GM19372 (cell line): ENCODE measurements at regions not wholly inside any gene's neighbourhood (a gene's known extent, or its start where the extent isn't known, plus 50 kb on each side); places are given as distances from the start of the nearest gene placed in this dataset.
"Not testable (repeated sequence)": the region's sequence is repeated elsewhere in the genome, so short reads cannot be mapped to it uniquely, and the experiment has no call there.

Experiments used
- ATAC-seq: cut with Tn5 transposase; IDR thresholded peaks from one replicate; pipeline ENCODE4 v1.9.1; 2021; ENCODE audit warnings: mild to moderate bottlenecking, low read depth, moderate library complexity; ENCODE audit not compliant: unreplicated experiment

DNA sequence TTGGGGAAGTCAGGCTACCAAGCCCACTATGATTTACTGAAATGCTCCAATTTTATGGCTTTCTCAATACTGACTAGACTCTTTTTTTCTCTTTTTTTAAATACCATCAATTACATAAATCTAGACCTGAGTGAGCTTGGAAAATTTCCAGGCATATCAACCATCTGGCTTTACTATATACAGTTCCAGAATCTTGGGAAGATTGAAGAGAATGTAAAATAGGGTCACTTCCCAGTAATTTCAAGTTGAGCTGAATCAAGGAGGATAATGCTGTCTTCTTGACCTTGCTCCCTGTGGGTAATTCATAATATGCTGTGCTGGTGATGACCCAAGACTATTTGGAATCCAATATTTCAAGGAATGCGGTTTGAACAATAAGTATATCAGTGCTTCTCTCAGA is 108.1 kb downstream of the MAP3K21 start:
- no peak for ATAC-seq

DNA sequence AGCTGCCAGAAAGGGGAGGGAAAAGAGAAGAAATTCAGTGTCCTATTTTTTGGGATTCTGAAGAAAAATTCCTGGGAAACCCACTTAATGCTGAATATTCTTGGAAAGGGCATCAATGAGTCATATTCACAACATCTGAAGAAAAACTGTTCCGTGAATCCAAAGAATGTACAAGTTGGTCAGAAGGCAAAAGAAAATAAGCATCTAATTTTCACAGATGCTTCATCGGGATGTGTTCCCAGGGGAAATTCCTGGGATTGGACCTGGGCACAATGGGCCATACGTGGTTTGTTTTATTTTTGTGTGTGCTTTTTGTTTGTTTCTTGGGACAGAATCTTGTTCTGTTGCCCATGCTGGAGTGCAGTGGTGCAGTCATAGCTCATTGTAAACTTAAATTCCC is 112.2 kb downstream of the MAP3K21 start:
- ATAC-seq, result no peak

- ATAC-seq, result no peak
These were observed 113.5 kb downstream of the MAP3K21 start for GRCh38 chr1:233440951-233441401.

DNA sequence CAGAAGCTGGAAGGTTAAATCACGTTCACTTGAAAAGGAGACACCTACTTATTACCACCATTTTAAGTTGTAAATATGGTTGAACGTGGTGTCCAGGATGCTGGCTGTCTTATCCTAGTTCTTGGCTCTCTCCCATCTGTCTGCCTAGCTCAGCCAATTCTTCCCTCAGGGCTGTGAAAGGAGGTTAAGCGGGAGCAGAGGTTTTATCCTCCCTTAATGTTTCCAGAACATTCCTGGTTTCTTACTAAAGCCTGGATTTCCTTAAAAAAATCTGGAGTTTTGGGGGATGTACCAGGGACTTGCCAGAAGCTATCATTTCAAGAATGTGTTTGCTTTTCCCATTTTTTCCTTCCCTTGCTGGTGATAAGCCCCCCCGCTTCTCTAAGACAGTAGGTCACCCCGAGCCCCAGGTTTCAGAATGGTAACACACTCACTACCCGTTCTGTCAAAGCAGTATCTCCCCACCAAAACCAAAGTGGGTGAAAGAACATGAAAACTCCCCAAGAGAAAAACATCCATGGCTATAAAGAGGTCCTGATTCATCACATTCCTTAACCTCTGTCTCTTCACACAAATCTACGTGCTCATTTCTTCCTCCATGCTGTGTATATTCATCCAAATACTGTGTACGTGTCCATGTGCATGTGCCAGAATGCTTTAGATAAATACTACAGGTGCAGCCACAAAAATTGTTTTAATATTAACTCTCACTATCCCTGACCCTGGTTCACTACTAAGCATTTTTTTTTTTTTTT is 114.7 kb downstream of the MAP3K21 start:
- no peak for ATAC-seq

- no peak for ATAC-seq
These were observed 115.7 kb downstream of the MAP3K21 start for GRCh38 chr1:233443040-233443760.

- ATAC-seq, result no peak
These were observed 117.0 kb downstream of the MAP3K21 start for GRCh38 chr1:233444484-233444883.

GRCh38 chr1:233445737-233446136 is 118.2 kb downstream of the MAP3K21 start:
- ATAC-seq, result no peak

- no peak for ATAC-seq
These were observed 119.4 kb downstream of the MAP3K21 start for GRCh38 chr1:233446935-233447334.

DNA sequence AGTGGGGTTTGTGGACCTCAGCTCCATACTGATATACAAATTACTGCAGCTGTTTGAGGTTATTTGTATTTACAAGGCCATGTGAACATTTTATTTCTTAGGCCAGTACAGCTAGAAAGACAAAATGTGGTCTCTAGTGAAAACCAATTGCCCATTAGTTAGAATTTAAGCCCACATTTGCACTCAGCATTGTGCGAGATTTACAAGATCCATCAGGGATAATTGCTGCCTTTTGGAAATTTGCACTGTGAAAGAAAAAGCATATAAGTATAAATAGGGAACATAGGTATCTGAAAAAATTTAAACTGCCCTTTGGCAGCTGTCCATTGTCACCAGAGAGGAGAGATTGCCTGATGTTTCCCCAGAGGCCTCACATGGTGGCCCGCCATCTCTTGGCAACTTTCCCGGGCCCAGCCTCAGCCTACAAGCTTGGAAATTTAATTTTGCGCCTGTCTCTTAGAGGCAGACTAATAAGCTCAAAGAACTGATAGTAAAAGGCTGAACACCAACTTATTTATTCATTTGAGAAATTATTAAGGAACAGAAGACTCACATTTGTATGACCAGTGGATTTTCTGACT is 120.7 kb downstream of the MAP3K21 start:
- no peak for ATAC-seq

DNA sequence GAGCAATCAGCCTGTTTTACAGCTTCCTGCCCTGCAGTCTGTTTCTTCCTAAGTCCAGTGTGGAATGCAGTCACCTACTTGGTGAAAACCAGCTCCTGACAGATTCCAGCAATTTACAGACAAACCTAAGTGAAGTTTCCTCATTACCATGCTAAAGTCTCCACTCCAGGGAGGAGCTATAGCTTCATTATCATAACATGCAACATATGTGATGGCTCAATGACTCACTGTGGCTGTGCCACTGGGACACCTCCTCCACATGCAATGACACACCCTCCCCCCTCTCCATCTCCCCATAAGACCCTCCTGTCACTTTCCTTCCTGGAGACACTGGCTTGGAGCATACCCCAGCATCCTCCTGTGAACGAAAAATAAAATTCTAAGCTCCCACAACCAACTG is 125.2 kb downstream of the MAP3K21 start:
- no peak for ATAC-seq

DNA sequence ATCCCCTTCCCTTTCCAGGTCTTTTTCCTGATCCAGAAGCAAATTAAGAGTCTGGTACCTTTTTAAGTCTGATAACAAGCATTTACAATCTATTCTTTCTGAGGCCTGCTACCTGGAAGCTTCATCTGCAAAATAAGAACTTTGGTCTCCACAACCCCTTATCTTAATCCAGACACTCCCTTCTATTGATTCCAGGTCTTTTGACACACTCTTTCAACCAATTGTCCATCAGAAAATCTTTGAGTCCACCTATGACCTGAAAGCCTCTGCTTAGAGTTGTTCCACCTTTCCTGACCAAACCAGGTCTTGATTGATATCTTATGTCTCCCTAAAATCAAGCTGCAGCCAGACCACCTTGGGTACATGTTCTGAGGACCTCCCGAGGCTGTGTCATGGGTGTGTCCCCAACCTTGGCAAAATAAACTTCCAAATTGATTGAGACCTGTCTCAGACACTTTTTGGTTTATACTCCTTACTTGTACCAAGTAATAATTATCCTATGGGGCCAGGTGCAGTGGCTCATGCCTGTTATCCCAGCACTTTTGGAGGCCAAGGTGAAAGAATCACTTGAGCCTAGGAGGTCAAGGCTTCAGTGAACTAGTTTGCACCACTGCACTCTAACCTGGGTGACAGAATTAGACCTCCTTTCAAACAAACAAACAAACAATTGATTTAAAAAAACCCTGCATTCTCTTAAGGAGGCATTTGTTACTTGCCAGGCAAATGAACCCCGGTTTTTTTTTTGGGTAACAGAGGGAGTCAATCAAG is 126.1 kb downstream of the MAP3K21 start:
- no peak for ATAC-seq

DNA sequence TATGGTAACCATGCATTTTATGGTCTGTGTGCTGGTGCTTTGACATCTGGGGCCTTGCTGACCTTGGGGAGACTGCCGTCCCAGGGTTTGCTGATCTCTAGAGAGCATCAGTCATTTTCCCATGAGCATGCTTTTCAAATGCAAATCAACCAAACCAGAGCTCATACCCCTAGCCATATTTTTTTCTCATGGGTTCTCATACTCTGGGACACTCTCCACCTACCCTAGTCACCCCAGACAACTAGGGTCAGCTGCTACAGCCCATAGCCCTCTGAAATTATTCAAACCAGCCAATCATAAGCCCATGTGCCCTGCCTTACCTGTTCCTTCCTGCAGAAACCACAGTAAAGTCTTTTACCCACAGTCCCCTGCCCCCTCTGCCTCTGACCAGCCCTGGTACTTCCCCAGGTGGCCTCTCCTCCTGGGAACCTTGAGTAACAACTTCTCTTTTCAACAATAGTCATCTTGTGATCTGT is 132.0 kb downstream of the MAP3K21 start:
- ATAC-seq, result peak; percentile 49

DNA sequence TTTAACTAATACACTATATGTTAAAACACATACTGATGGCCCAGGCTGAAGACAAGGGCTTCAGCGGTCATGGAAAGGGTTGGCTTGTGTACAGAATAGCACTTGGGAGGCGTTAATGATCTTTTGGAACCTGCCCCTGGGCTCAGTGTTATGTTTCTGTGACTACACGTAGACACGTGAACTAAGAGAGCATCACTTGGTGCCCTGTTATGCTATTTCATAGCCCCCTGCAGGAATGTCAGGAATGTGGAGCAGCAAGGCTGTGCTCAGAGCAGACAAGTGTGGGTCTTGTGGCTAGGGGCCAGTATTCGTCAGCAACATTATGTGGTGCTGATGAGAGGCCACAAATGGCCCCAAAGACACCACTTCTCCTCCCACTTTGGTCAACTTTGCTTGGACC is 132.4 kb downstream of the MAP3K21 start:
- ATAC-seq, result no peak

GRCh38 chr1:233460692-233461091 is 133.2 kb downstream of the MAP3K21 start:
- no peak for ATAC-seq

DNA sequence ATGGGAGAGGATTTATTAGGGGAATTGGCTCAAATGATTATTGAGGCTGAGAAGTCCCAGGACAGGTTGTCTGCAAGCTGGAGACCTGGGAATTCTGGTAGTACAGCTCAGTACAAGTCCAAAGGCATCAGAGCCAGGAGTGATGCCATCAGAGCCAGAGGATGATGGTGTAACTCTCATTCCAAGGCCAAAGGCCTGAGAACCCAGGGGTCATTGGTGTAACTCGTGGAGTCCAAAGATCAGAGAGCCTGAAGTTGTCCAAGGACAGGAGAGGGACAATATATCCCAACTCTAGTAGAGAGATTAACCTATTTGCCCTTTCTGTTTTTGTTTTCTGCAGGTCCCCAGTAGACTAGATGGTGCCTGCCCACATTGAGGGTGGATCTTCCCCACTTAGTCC is 134.3 kb downstream of the MAP3K21 start:
- no peak for ATAC-seq

- ATAC-seq, result no peak
These were observed 135.8 kb downstream of the MAP3K21 start for GRCh38 chr1:233463333-233463732.

GRCh38 chr1:233465745-233466343 is 138.3 kb downstream of the MAP3K21 start:
- ATAC-seq, result no peak

GRCh38 chr1:233470741-233471499 is 143.0 kb upstream of the KCNK1 start:
- no peak for ATAC-seq

DNA sequence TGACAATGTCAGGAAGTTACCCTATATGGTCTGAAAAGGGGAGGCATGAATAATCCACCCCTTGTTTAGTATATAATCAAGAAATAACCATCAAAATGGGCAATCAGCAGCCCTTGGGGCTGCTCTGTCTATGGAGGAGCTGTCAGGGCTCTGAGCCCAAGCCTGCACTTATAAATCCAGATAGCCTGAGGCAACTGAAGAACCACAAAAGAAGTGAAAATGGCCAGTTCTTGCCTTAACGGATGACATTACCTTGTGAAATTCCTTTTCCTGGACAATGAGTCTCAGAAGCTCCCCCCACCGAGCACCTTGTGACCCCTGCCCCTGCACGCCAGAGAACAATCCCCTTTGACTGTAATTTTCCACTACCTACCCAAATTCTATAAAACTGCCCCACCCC is 142.1 kb upstream of the KCNK1 start:
- not testable (repeated sequence) for ATAC-seq

GRCh38 chr1:233472796-233473195 is 141.1 kb upstream of the KCNK1 start:
- ATAC-seq, result not testable (repeated sequence)
